ENCODE measurements at regions not wholly inside any gene's neighbourhood (a gene's known extent, or its start where the extent isn't known, plus 50 kb on each side); places are given as distances from the start of the nearest gene placed in this dataset.

GRCh38 chr18:41745166-41746049, 209.6 kb upstream of the PIK3C3 start:
- 54 to 55% methylated on average over 5 of the region's 5 CpGs for WGBS, 2 donors
- H3K27me3 ChIP-seq: no peaks in the 10 kb centered on the region
- H3K4me1 ChIP-seq: no peaks in the 10 kb centered on the region
- intact Hi-C loops (cut with DNase I; ENCODE audit: low total_unique reads): no loop called here
- no peak overlapping the region for H3K4me3 ChIP-seq
- no peak overlapping the region for H3K27ac ChIP-seq
- DNase-seq: peak; percentile 66
- TF ChIP-seq POLR2A (IDR thresholded peaks at IDR 0.05) (no peak), CTCF (IDR thresholded peaks at IDR 0.05) (peak in 2 of 3 experiments; percentile 19 to 39)
- H3K9me3 ChIP-seq: no peaks in the 10 kb centered on the region
- H3K36me3 ChIP-seq (ENCODE audit: low read depth, missing control alignments): no peaks in the 10 kb centered on the region

- WGBS, 2 donors: 42 to 44% methylated on average over 6 of the region's 6 CpGs
- H3K4me1 ChIP-seq: no peaks in the 10 kb centered on the region
- no peaks in the 10 kb centered on the region for H3K27me3 ChIP-seq
- H3K9me3 ChIP-seq: no peaks in the 10 kb centered on the region
- no peaks in the 10 kb centered on the region for H3K36me3 ChIP-seq (ENCODE audit: low read depth, missing control alignments)
- intact Hi-C loops (cut with DNase I; ENCODE audit: low total_unique reads): no loop called here
- H3K27ac ChIP-seq: no peak overlapping the region
- TF ChIP-seq POLR2A (IDR thresholded peaks at IDR 0.05) (no peak), CTCF (IDR thresholded peaks at IDR 0.05) (no peak)
- no peak for DNase-seq
- no peak overlapping the region for H3K4me3 ChIP-seq
These were observed 210.5 kb upstream of the PIK3C3 start for GRCh38 chr18:41744421-41745030.

- WGBS, 2 donors: 76 to 86% methylated on average over 1 of the region's 1 CpG
- H3K4me1 ChIP-seq: no peaks in the 10 kb centered on the region
- TF ChIP-seq CTCF (IDR thresholded peaks at IDR 0.05): no peak
- TF ChIP-seq POLR2A (IDR thresholded peaks at IDR 0.05): no peak
- H3K27me3 ChIP-seq: no peaks in the 10 kb centered on the region
- DNase-seq: no peak
- intact Hi-C loops (cut with DNase I; ENCODE audit: low total_unique reads): no loop called here
- H3K9me3 ChIP-seq: no peaks in the 10 kb centered on the region
- H3K36me3 ChIP-seq (ENCODE audit: low read depth, missing control alignments): no peaks in the 10 kb centered on the region
- no peak overlapping the region for H3K4me3 ChIP-seq
- H3K27ac ChIP-seq: no peak overlapping the region
These were observed 217.8 kb upstream of the PIK3C3 start for GRCh38 chr18:41737218-41737617.

GRCh38 chr18:41734917-41735316, 220.1 kb upstream of the PIK3C3 start:
- H3K27ac ChIP-seq: no peak overlapping the region
- TF ChIP-seq CTCF (IDR thresholded peaks at IDR 0.05) (no peak), POLR2A (IDR thresholded peaks at IDR 0.05) (no peak)
- no peaks in the 10 kb centered on the region for H3K36me3 ChIP-seq (ENCODE audit: low read depth, missing control alignments)
- no peaks in the 10 kb centered on the region for H3K27me3 ChIP-seq
- no peak overlapping the region for H3K4me3 ChIP-seq
- intact Hi-C loops (cut with DNase I; ENCODE audit: low total_unique reads): no loop called here
- H3K9me3 ChIP-seq: no peaks in the 10 kb centered on the region
- H3K4me1 ChIP-seq: no peaks in the 10 kb centered on the region
- DNase-seq: no peak
- 82 to 88% methylated on average over 1 of the region's 1 CpG for WGBS, 2 donors

Measured in testis (tissue), 2 donors.